ENCODE measurements at regions not wholly inside any gene's neighbourhood (a gene's known extent, or its start where the extent isn't known, plus 50 kb on each side); places are given as distances from the start of the nearest gene placed in this dataset.

GRCh38 chrX:23269923-23270322, 64.7 kb upstream of the PTCHD1 start:
- DNase-seq: no peak
- no peaks in the 10 kb centered on the region for H4K20me1 ChIP-seq (ENCODE audit: insufficient read depth)
- H3K79me2 ChIP-seq (ENCODE audit: insufficient read depth): no peaks in the 10 kb centered on the region
- H3F3A ChIP-seq (ENCODE audit: insufficient read depth): no peaks in the 10 kb centered on the region
- H3K36me3 ChIP-seq (ENCODE audit: low read depth): no peaks in the 10 kb centered on the region
- no peaks in the 10 kb centered on the region for H3K9me3 ChIP-seq (ENCODE audit: low read depth)
- no peak overlapping the region for H2AFZ ChIP-seq
- no peaks in the 10 kb centered on the region for H3K4me1 ChIP-seq (ENCODE audit: insufficient read depth)
- H3K9me2 ChIP-seq (ENCODE audit: insufficient read depth): no peaks in the 10 kb centered on the region
- no peak overlapping the region for H3K4me2 ChIP-seq (ENCODE audit: unreplicated experiment)
- H3K27me3 ChIP-seq (replicated peaks; ENCODE audit: insufficient read depth): no peaks in the 10 kb centered on the region
- H3K27ac ChIP-seq: no peak overlapping the region
- TF ChIP-seq EZH2 (IDR thresholded peaks at IDR 0.05; ENCODE audit: insufficient read depth, poor library complexity, severe bottlenecking): no peak
- no peak for TF ChIP-seq EZH2phosphoT487 (IDR thresholded peaks at IDR 0.05; ENCODE audit: insufficient read depth, low read depth)
- no peak overlapping the region for H3K9ac ChIP-seq
- no peak overlapping the region for H3K4me3 ChIP-seq
- in situ Hi-C loops (cut with MboI): no loop called here
- WGBS, 2 experiments (ENCODE audit: low coverage in 1 of 2, low lambda C conversion rate in 2 of 2, missing lambda C conversion rate in 2 of 2): 2 to 18% methylated on average over 3 of the region's 3 CpGs

GRCh38 chrX:23271026-23271425, 63.6 kb upstream of the PTCHD1 start:
- in situ Hi-C loops (cut with MboI): no loop called here
- 12 to 16% methylated on average over 4 of the region's 4 CpGs for WGBS, 2 experiments (ENCODE audit: low coverage in 1 of 2, low lambda C conversion rate in 2 of 2, missing lambda C conversion rate in 2 of 2)
- no peak overlapping the region for H3K27ac ChIP-seq

DNA sequence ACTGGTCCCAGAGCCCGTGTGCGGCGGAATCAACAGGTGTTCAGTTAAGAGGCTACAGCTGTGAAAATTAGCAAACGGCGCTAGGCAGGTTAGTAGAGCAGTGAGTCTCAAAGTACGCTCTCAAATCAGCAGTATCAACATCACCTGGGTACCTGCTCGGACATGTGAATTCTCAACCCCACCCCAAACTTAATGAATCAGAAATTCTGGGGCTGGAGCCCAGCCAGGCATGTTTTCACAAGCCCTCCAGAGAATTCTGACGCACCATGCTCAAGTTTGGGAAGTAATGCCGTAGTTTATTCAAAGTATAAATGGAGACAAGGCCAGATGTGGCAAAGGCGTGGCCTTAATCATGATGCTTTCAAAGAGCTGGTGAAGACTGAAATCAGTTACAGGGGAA, 58.2 kb upstream of the PTCHD1 start:
- no peak for DNase-seq
- WGBS, 2 experiments (ENCODE audit: low coverage in 1 of 2, low lambda C conversion rate in 2 of 2, missing lambda C conversion rate in 2 of 2): 62 to 63% methylated on average over 8 to 10 of the region's 10 CpGs
- H3K27ac ChIP-seq: no peak overlapping the region
- H3K36me3 ChIP-seq (ENCODE audit: low read depth): no peaks in the 10 kb centered on the region
- H3K9ac ChIP-seq: no peak overlapping the region
- TF ChIP-seq EZH2phosphoT487 (IDR thresholded peaks at IDR 0.05; ENCODE audit: insufficient read depth, low read depth) (no peak), EZH2 (IDR thresholded peaks at IDR 0.05; ENCODE audit: insufficient read depth, poor library complexity, severe bottlenecking) (no peak)
- no peak overlapping the region for H3K4me2 ChIP-seq (ENCODE audit: unreplicated experiment)
- no peaks in the 10 kb centered on the region for H3F3A ChIP-seq (ENCODE audit: insufficient read depth)
- no peak overlapping the region for H3K4me3 ChIP-seq
- H4K20me1 ChIP-seq (ENCODE audit: insufficient read depth): no peaks in the 10 kb centered on the region
- H3K9me2 ChIP-seq (ENCODE audit: insufficient read depth): no peaks in the 10 kb centered on the region
- in situ Hi-C loops (cut with MboI): no loop called here
- H3K4me1 ChIP-seq (ENCODE audit: insufficient read depth): no peaks in the 10 kb centered on the region
- no peak overlapping the region for H2AFZ ChIP-seq
- no peaks in the 10 kb centered on the region for H3K9me3 ChIP-seq (ENCODE audit: low read depth)
- H3K27me3 ChIP-seq (replicated peaks; ENCODE audit: insufficient read depth): no peaks in the 10 kb centered on the region
- H3K79me2 ChIP-seq (ENCODE audit: insufficient read depth): no peaks in the 10 kb centered on the region

More at GRCh38 chrX:23271026-23271425, 63.6 kb upstream of the PTCHD1 start:
- Histone ChIP-seq H2AFZ (no peak overlapping the region), H3F3A (ENCODE audit: insufficient read depth) (no peaks in the 10 kb centered on the region), H3K4me3 (no peak overlapping the region), H3K9me3 (ENCODE audit: low read depth) (no peaks in the 10 kb centered on the region), H3K27me3 (replicated peaks; ENCODE audit: insufficient read depth) (no peaks in the 10 kb centered on the region), H3K36me3 (ENCODE audit: low read depth) (no peaks in the 10 kb centered on the region), H3K9ac (no peak overlapping the region), H3K4me2 (ENCODE audit: unreplicated experiment) (no peak overlapping the region), H4K20me1 (ENCODE audit: insufficient read depth) (no peaks in the 10 kb centered on the region), H3K79me2 (ENCODE audit: insufficient read depth) (no peaks in the 10 kb centered on the region), H3K9me2 (ENCODE audit: insufficient read depth) (no peaks in the 10 kb centered on the region), H3K4me1 (ENCODE audit: insufficient read depth) (no peaks in the 10 kb centered on the region)
- DNase-seq: no peak
- no peak for TF ChIP-seq EZH2phosphoT487 (IDR thresholded peaks at IDR 0.05; ENCODE audit: insufficient read depth, low read depth)
- no peak for TF ChIP-seq EZH2 (IDR thresholded peaks at IDR 0.05; ENCODE audit: insufficient read depth, poor library complexity, severe bottlenecking)

Data from GM23248 (cell line).